Karpas-422 (cell line): ENCODE measurements at regions not wholly inside any gene's neighbourhood (a gene's known extent, or its start where the extent isn't known, plus 50 kb on each side); places are given as distances from the start of the nearest gene placed in this dataset.

Experiments used
- DNase-seq: peaks from one replicate; pipeline ENCODE4 v3.0.0-alpha.2; 2015
- H2AFZ ChIP-seq: fragments of 200-600 bp; sonication (generic); 2 replicates; pipeline ENCODE4 v1.6.1; 2014; ENCODE audit warnings: antibody characterized with exemption, low read length, mixed read lengths
- H3K27ac ChIP-seq: fragments of 200-600 bp; sonication (generic); 2 replicates; pipeline ENCODE4 v1.5.1; 2014; ENCODE audit warnings: mild to moderate bottlenecking, low read length, moderate library complexity
- H3K27me3 ChIP-seq: fragments of 200-600 bp; sonication (generic); 2 replicates; pipeline ENCODE4 v1.6.1; 2014; ENCODE audit warnings: low read length, mixed read lengths
- H3K36me3 ChIP-seq: fragments of 200-600 bp; sonication (generic); 2 replicates; pipeline ENCODE4 v1.6.1; 2014; ENCODE audit warnings: low read length, mixed read lengths; ENCODE audit not compliant: insufficient read depth
- H3K4me1 ChIP-seq: fragments of 200-600 bp; sonication (generic); 2 replicates; pipeline ENCODE4 v1.6.1; 2014; ENCODE audit warnings: mild to moderate bottlenecking, low read length, mixed read lengths
- H3K4me2 ChIP-seq: fragments of 200-600 bp; sonication (generic); 2 replicates; pipeline ENCODE4 v1.6.1; 2014; ENCODE audit warnings: low read length, low read depth, mild to moderate bottlenecking; ENCODE audit not compliant: poor library complexity, severe bottlenecking
- H3K4me3 ChIP-seq: fragments of 200-600 bp; sonication (generic); 2 replicates; pipeline ENCODE4 v1.5.1; 2014; ENCODE audit warnings: mild to moderate bottlenecking, antibody characterized with exemption, low read length, mixed read lengths
- H3K79me2 ChIP-seq: fragments of 200-600 bp; sonication (generic); 2 replicates; pipeline ENCODE4 v1.6.1; 2014; ENCODE audit warnings: mild to moderate bottlenecking, low read length, mixed read lengths
- H3K9ac ChIP-seq: fragments of 200-600 bp; sonication (generic); 2 replicates; pipeline ENCODE4 v1.6.0; 2014; ENCODE audit warnings: low read length
- H3K9me2 ChIP-seq: fragments of 200-600 bp; sonication (generic), shearing (Covaris generic); replicated peaks from 2 replicates; pipeline ENCODE4 v1.6.0; 2014; ENCODE audit warnings: mild to moderate bottlenecking, low read length, moderate library complexity; ENCODE audit not compliant: insufficient read depth
- H3K9me3 ChIP-seq: fragments of 300-700, 200-600 bp; sonication (generic); 2 replicates; pipeline ENCODE4 v1.6.1; 2014; ENCODE audit warnings: low read length, mixed read lengths
- H4K20me1 ChIP-seq: fragments of 200-600 bp; sonication (generic); 2 replicates; pipeline ENCODE4 v1.6.1; 2014; ENCODE audit warnings: mild to moderate bottlenecking, antibody characterized with exemption, low read length, low read depth; ENCODE audit not compliant: insufficient read depth

DNA sequence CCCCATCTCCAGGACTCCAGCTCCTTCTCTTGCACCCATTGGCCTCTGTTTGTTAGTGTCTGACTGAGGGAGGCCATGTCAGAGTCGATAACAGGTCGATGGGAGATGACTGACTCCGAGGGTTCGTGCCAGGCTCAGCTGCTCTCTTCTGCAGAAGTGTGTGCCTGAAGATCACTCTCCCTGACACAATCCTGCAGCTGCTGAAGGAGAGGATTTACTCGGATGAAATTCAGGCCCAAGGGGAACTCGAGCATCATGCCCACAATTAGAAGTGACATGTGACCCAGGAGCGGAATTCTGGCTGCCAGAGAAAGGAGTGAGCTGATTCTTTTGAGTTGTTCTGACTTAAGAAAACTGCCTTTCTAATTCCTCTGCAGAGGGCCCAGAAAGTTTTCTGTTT, 318.2 kb downstream of the MAFB start:
- H3K27me3 ChIP-seq = no peaks in the 10 kb centered on the region
- no peaks in the 10 kb centered on the region for H3K4me1 ChIP-seq
- no peak overlapping the region for H3K9ac ChIP-seq
- no peak for DNase-seq
- no peak overlapping the region for H3K4me2 ChIP-seq
- H2AFZ ChIP-seq = no peak overlapping the region
- H3K36me3 ChIP-seq = no peaks in the 10 kb centered on the region
- H3K27ac ChIP-seq = no peak overlapping the region
- 0 out of 2 replicates have a peak, but pooled peaks cover 5% of the 10 kb centered on the region for H4K20me1 ChIP-seq
- no peak overlapping the region for H3K4me3 ChIP-seq
- H3K9me2 ChIP-seq = no peaks in the 10 kb centered on the region
- H3K9me3 ChIP-seq = no peaks in the 10 kb centered on the region
- H3K79me2 ChIP-seq = no peaks in the 10 kb centered on the region

DNA sequence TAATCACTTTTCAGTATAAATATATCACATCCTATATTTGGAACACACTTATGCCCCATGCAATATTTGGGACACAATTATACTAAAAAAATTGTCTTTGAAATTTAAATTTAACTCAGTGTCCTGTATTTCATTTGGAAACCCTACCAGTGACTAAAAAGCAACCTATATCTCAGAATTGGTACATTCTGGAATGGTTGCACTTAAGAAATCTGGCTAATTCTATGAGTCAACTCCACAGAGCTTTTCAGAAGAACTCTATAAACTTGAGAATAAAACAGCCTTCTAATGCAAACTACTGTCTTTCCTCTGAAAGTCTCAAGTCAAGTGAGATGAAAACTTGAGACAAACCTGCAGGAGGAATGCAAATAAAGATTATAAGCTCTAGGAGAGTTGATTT, 320.2 kb downstream of the MAFB start:
- H3K4me1 ChIP-seq = no peaks in the 10 kb centered on the region
- no peak overlapping the region for H3K9ac ChIP-seq
- no peak overlapping the region for H3K4me2 ChIP-seq

GRCh38 chr20:40361916-40362315, 327.1 kb downstream of the MAFB start:
- Histone ChIP-seq H3K4me2 (no peak overlapping the region), H3K9me3 (no peaks in the 10 kb centered on the region), H3K79me2 (no peaks in the 10 kb centered on the region), H3K27me3 (0 out of 2 replicates have a peak, but pooled peaks cover 2% of the 10 kb centered on the region), H2AFZ (no peak overlapping the region), H3K36me3 (no peaks in the 10 kb centered on the region), H3K27ac (no peak overlapping the region), H3K9me2 (no peaks in the 10 kb centered on the region), H3K4me3 (no peak overlapping the region), H4K20me1 (no peaks in the 10 kb centered on the region), H3K4me1 (no peaks in the 10 kb centered on the region), H3K9ac (no peak overlapping the region)
- no peak for DNase-seq

More for the DNA sequence above, 320.2 kb downstream of the MAFB start:
- Histone ChIP-seq H3K9me2 (no peaks in the 10 kb centered on the region), H3K36me3 (no peaks in the 10 kb centered on the region), H3K27ac (no peak overlapping the region), H2AFZ (no peak overlapping the region), H4K20me1 (no peaks in the 10 kb centered on the region), H3K9me3 (no peaks in the 10 kb centered on the region), H3K4me3 (no peak overlapping the region), H3K27me3 (0 out of 2 replicates have a peak, but pooled peaks cover 2% of the 10 kb centered on the region), H3K79me2 (no peaks in the 10 kb centered on the region)
- no peak for DNase-seq

DNA sequence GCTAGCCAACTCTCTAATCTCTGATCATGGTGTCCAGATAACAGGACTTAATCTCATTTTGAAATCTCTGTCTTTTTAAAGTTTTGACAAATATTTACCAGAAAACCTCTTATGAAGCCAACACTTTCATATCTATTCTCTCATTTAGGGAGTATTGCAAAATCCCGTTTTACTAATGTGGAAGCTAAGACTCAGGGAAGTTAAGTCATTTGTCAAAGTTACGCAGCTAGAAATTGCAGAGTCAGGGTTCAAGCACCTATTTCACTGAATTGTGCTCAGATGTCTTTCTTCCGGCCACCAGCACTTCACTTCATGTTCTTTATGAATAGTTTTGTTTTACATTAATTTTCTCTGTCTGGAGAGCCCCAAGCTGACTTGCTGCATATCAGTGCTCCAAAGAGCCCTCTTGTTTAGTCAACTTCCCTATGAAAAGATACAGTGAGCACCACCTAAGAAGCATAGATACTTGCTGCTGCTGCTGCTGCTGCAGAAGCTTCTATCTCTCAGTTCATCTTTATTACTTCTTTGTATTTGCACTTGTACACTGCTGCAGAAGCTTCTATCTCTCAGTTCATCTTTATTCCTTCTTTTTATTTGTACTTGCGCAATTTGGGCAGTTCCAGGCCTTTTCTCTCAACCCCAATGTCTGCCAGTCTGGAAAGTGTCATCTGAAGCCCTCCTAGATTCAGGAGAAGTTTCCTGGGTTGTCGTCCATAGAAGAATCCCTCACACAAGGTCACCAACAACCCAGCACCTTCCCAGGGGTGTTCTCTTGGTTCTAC, 329.7 kb downstream of the MAFB start:
- Histone ChIP-seq H3K9me2 (no peaks in the 10 kb centered on the region), H3K27ac (no peak overlapping the region), H2AFZ (no peak overlapping the region), H3K27me3 (no peaks in the 10 kb centered on the region), H3K79me2 (no peaks in the 10 kb centered on the region), H3K36me3 (no peaks in the 10 kb centered on the region), H3K4me2 (no peak overlapping the region), H3K4me1 (no peaks in the 10 kb centered on the region), H3K4me3 (no peak overlapping the region), H3K9ac (no peak overlapping the region), H4K20me1 (no peaks in the 10 kb centered on the region), H3K9me3 (no peaks in the 10 kb centered on the region)
- DNase-seq = no peak

DNA sequence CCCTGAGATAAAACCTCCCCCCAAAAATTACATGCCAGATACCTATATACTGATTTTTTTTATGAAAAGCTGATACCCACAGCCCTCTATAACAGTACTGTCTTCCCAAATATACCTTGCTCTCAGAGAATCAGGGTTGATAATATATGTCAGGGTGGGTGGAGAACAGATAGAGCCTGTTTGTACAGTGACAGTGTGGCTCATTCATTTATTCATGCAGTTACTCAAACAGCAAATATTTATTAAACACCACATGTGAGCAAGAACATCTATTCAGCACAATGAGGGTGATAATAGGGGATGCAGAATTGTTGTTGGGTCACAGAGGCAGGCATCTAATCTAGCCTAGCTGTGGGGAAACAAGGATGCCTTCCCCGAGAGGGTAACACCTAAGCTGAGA, 334.2 kb downstream of the MAFB start:
- Histone ChIP-seq H3K4me2 (no peak overlapping the region), H3K4me1 (no peaks in the 10 kb centered on the region), H2AFZ (no peak overlapping the region), H3K79me2 (no peaks in the 10 kb centered on the region), H3K9ac (no peak overlapping the region), H3K27ac (no peak overlapping the region), H4K20me1 (no peaks in the 10 kb centered on the region), H3K4me3 (no peak overlapping the region), H3K27me3 (no peaks in the 10 kb centered on the region), H3K9me2 (no peaks in the 10 kb centered on the region), H3K36me3 (no peaks in the 10 kb centered on the region), H3K9me3 (no peaks in the 10 kb centered on the region)
- DNase-seq = no peak

DNA sequence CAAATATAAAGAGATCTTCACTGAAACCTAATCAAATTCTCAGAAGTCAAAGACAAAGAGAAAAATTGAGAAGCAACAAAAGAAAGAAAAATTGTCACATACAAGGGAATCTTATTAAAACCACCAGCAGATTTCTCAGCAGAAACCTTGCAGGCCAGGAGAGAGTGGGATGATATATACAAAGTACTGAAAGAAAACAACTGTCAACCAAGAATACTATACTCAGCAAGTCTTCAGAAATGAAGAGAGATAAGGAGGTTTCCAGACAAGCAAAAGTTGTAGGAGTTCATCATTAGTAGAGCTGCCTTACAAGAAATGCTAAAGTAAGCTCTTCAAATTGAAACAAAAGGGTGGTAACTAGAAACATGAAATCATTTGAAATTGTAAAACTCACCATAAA, 345.6 kb downstream of the MAFB start:
- H3K4me3 ChIP-seq = no peak overlapping the region
- DNase-seq = no peak

GRCh38 chr20:40341561-40341960, 347.5 kb downstream of the MAFB start:
- Histone ChIP-seq H4K20me1 (no peaks in the 10 kb centered on the region), H3K27me3 (no peaks in the 10 kb centered on the region), H3K79me2 (no peaks in the 10 kb centered on the region), H3K9me2 (0 out of 2 replicates have a peak, but pooled peaks cover 5% of the 10 kb centered on the region), H3K9me3 (peaks cover 4% of the 10 kb centered on the region), H3K27ac (no peak overlapping the region), H3K9ac (no peak overlapping the region), H2AFZ (no peak overlapping the region), H3K36me3 (no peaks in the 10 kb centered on the region), H3K4me2 (no peak overlapping the region), H3K4me3 (no peak overlapping the region), H3K4me1 (no peaks in the 10 kb centered on the region)
- DNase-seq = no peak

More for the DNA sequence above, 345.6 kb downstream of the MAFB start:
- no peaks in the 10 kb centered on the region for H3K36me3 ChIP-seq
- no peak overlapping the region for H2AFZ ChIP-seq
- no peak overlapping the region for H3K4me2 ChIP-seq
- H3K27me3 ChIP-seq = no peaks in the 10 kb centered on the region
- no peak overlapping the region for H3K9ac ChIP-seq
- H4K20me1 ChIP-seq = no peaks in the 10 kb centered on the region
- no peaks in the 10 kb centered on the region for H3K79me2 ChIP-seq
- no peak overlapping the region for H3K27ac ChIP-seq
- H3K9me2 ChIP-seq = 0 out of 2 replicates have a peak, but pooled peaks cover 5% of the 10 kb centered on the region
- peaks cover 4% of the 10 kb centered on the region for H3K9me3 ChIP-seq
- H3K4me1 ChIP-seq = no peaks in the 10 kb centered on the region

GRCh38 chr20:40339661-40340449, 349.2 kb downstream of the MAFB start:
- H2AFZ ChIP-seq = no peak overlapping the region
- no peaks in the 10 kb centered on the region for H4K20me1 ChIP-seq
- H3K27ac ChIP-seq = no peak overlapping the region
- DNase-seq = no peak
- H3K4me3 ChIP-seq = no peak overlapping the region
- no peaks in the 10 kb centered on the region for H3K79me2 ChIP-seq
- no peaks in the 10 kb centered on the region for H3K4me1 ChIP-seq
- H3K36me3 ChIP-seq = no peaks in the 10 kb centered on the region
- H3K9me3 ChIP-seq = peaks cover 4% of the 10 kb centered on the region
- H3K27me3 ChIP-seq = no peaks in the 10 kb centered on the region
- no peak overlapping the region for H3K4me2 ChIP-seq
- H3K9ac ChIP-seq = no peak overlapping the region
- H3K9me2 ChIP-seq = 0 out of 2 replicates have a peak, but pooled peaks cover 5% of the 10 kb centered on the region
